GM12891 (cell line): ENCODE measurements at regions not wholly inside any gene's neighbourhood (a gene's known extent, or its start where the extent isn't known, plus 50 kb on each side); places are given as distances from the start of the nearest gene placed in this dataset.

Source experiments
- DNase-seq: peaks from one replicate; pipeline ENCODE4 v3.0.0; 2011; ENCODE audit warnings: low spot score; ENCODE audit not compliant: insufficient read length
- FAIRE-seq: peaks from 2 replicates; lab custom pipeline; 2011; peaks lifted over from hg19 to GRCh38; lab: Jason Lieb, UNC
- PAX5 ChIP-seq: IDR thresholded peaks from 2 replicates; pipeline ENCODE4 v1.6.1; 2011; ENCODE audit warnings: low read length, moderate library complexity, mild to moderate bottlenecking; ENCODE audit not compliant: insufficient read depth, severe bottlenecking
- POLR2A ChIP-seq: IDR thresholded peaks from 2 replicates; pipeline ENCODE4 v1.6.1; 2011; ENCODE audit warnings: low read depth, low read length, control low read depth
- POLR2AphosphoS5 ChIP-seq: IDR thresholded peaks from 2 replicates; pipeline ENCODE4 v1.6.1; 2011; ENCODE audit warnings: low read depth, low read length, control low read depth
- POU2F2 ChIP-seq: IDR thresholded peaks from 2 replicates; pipeline ENCODE4 v1.6.1; 2011; ENCODE audit warnings: low read depth, mild to moderate bottlenecking, control low read depth, low read length, moderate library complexity
- SPI1 ChIP-seq: IDR thresholded peaks from 2 replicates; pipeline ENCODE4 v1.6.1; 2011; ENCODE audit warnings: low read depth, low read length, control low read depth
- TAF1 ChIP-seq: IDR thresholded peaks from 2 replicates; pipeline ENCODE4 v1.6.1; 2011; ENCODE audit warnings: low read depth, low read length, control low read depth

DNA sequence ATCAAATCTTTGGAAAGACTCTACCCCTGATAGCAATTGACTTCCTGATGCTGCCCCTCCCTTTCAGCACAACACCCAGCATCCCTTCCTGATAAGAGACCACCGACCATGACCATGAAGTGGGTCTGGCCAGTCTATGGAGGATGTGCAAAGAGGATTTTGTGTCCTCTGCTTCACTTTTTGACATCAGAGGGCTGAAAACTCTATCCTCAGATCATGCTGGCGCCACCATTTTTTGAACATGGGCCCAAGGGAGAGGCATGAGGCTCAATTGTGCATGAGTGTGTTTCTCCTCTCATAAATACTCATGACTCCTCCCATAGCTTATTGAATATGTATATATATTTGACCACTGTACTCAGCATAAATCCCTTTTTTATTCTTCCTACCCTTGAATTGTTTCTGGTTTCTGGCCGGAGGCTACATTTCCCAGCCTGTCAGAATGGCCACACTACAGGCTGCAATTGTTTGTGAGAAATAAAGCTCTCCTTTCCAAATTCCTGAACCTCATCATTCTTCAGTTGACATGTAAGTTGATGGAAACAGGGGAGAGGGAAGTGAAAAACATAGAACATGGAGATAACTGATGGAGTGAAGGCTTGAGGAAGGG, 314.1 kb downstream of the MYCN start:
- TF ChIP-seq PAX5 (no peak), POLR2AphosphoS5 (no peak), POU2F2 (no peak), SPI1 (no peak), TAF1 (no peak), POLR2A (no peak)
- FAIRE-seq (no peak), DNase-seq (no peak)

DNA sequence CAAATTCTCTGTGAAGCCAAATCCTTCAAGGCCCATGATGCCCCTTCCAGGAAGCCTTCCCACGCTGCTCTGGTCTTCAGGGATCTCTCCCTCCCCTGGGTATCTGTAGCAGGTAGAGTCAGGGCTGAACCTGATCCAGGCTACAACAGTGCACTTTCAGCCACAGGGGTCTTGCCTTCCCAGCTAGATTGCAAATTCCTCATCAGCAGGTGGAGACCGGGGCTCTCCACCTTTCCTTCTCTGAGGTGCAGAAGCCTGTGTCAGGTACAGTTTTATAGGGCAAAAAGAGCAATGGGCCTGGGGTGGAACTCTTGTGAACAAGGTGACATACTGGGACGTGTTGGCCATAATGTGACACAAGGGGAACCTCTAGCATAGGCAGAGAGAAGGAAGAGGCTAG, 312.9 kb downstream of the MYCN start:
- no peak for DNase-seq
- TF ChIP-seq SPI1, result no peak
- TF ChIP-seq TAF1, result no peak
- no peak for TF ChIP-seq POLR2A
- no peak for TF ChIP-seq PAX5
- no peak for TF ChIP-seq POU2F2
- no peak for TF ChIP-seq POLR2AphosphoS5
- no peak for FAIRE-seq

DNA sequence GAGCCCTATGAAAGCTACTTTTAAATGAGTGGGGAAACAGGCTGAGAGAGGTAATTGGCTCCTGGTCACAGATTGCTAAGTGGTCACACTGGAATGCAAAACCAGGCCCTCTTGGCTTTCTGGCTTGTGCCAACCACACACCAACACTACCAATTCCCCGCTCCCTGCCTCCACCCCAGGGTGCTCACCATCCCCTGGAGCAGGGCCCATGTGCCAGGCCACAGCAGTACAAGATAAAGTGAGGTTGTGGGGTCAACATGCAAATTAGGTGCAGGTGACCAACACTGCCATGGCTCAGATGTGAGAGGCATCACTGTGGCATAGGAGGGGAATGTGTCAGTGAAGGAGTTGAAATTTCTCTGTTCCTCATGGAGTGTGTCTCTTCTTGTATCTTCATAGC, 312.5 kb downstream of the MYCN start:
- FAIRE-seq (no peak), DNase-seq (no peak)
- no peak for TF ChIP-seq PAX5
- no peak for TF ChIP-seq SPI1
- TF ChIP-seq TAF1, result no peak
- no peak for TF ChIP-seq POU2F2
- no peak for TF ChIP-seq POLR2A
- no peak for TF ChIP-seq POLR2AphosphoS5

DNA sequence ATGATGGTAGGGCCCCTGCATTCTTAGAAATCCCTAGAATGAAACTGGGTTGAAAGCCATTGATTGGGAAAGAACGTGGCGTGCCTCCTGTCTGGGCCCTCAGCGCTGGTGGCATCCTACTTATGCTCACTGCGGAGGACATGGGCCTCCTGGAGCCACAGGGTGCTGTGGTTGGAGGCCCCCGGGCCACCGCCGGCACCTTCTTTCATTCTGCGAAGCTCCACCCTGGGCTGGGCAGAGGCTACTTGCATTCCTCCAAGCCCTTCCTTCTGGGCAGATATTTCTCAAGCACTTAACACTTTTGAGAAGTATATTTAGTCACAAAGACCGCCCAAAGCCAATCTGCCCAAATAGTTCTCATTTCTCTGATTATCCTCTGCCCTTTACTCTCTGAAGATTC, 311.9 kb downstream of the MYCN start:
- FAIRE-seq (no peak), DNase-seq (no peak)
- TF ChIP-seq POU2F2, result no peak
- no peak for TF ChIP-seq SPI1
- no peak for TF ChIP-seq POLR2AphosphoS5
- TF ChIP-seq POLR2A, result no peak
- TF ChIP-seq TAF1, result no peak
- TF ChIP-seq PAX5, result no peak

DNA sequence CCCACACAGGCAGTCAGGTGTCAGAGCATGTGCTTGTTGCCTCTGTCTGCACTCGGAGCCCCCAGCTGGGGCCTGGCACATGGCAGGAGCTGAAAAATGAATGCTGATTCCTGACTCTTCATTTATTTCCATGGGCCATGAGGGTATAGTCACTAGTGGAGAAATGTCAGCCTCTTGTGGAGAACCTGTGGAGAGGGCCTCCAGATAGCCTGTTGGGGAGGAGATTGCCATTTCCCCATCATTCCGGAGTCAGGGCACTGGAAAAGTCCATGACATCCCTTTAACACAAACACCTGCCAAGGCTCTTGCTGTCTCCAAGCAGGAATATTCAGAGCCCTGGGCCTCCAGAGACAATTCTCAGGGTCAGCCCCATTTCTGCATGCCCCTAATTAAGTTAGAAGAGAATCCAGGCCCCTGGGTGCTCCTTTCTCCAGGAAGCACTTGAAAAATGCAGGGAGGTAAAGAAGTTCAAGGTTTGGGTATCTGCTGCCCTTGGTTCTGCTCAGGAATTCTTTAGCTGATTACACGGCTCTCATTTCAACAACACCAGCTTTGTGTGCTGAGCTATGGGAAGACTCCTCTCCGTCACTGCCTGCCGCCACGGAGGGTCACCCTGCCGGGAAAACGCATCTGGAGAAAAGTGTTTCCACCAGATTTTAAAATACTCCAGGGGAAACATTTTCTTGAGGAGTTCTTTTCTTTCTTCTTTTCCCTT, 311.3 kb downstream of the MYCN start:
- DNase-seq (no peak), FAIRE-seq (no peak)
- TF ChIP-seq POLR2A, result no peak
- no peak for TF ChIP-seq TAF1
- no peak for TF ChIP-seq PAX5
- no peak for TF ChIP-seq POLR2AphosphoS5
- TF ChIP-seq SPI1, result no peak
- TF ChIP-seq POU2F2, result no peak

DNA sequence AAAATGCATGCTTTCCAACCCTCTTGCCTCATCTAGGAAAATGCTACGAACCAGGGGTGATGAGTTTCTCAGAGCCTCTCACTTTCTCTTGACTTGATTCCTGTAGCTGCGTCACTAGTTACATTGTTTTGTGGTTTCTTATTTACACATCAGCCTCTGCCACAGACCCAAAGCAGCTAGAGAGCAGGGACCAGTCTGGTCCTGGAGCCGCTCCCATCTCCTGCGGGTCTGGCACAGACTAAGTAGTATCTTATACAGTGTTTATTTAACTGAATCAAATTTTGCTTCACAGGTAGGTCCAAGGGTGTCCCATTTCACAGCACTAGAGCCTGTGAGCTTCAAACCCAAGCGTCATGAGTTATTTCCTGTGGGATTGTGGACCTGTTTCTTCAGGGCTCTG, 310.5 kb downstream of the MYCN start:
- DNase-seq, result no peak
- FAIRE-seq, result no peak
- no peak for TF ChIP-seq POLR2A
- no peak for TF ChIP-seq POLR2AphosphoS5
- no peak for TF ChIP-seq SPI1
- TF ChIP-seq TAF1, result no peak
- TF ChIP-seq PAX5, result no peak
- TF ChIP-seq POU2F2, result no peak

DNA sequence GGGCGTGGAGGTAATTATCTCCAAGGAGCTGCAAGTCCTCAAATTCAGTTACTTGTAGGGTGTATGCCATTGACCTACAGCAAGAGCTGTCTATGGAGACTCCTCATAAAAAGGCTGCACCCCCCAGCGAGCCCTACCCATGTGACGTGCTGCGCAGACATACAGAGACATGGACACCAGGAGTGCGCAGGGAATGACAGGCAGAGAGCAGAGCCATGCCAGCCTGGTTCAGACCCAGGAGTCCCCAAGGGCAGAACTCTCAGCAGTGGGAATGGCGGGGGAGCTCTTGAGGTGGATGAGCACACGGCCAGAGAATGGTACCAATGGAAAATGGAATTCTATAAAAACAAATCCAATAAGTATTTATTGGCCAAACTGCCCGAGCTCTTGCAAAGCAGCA, 310.1 kb downstream of the MYCN start:
- DNase-seq, result no peak
- TF ChIP-seq PAX5 (no peak), SPI1 (no peak), TAF1 (no peak), POU2F2 (no peak), POLR2AphosphoS5 (no peak), POLR2A (no peak)
- FAIRE-seq, result no peak

DNA sequence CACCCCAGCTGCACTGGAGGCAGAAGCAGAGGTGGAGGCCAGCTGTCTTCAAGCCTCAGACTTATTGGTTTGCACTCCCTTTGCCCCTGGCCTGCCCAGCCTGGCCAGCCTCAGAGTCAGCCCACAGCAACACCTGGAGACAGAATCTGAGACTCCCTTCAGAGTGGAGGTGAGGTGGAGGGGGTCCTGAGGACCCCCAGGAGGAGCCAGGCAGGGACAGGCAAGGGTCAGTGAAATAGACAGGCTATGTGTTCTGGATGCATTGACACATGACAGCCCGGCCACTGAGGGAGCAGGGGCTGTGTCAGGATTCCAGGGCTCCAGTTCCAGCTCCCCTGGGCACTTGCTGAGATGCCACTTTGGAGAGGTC, 309.7 kb downstream of the MYCN start:
- no peak for TF ChIP-seq POU2F2
- TF ChIP-seq PAX5, result no peak
- TF ChIP-seq POLR2AphosphoS5, result no peak
- no peak for TF ChIP-seq POLR2A
- no peak for TF ChIP-seq SPI1
- no peak for TF ChIP-seq TAF1
- DNase-seq (no peak), FAIRE-seq (no peak)

DNA sequence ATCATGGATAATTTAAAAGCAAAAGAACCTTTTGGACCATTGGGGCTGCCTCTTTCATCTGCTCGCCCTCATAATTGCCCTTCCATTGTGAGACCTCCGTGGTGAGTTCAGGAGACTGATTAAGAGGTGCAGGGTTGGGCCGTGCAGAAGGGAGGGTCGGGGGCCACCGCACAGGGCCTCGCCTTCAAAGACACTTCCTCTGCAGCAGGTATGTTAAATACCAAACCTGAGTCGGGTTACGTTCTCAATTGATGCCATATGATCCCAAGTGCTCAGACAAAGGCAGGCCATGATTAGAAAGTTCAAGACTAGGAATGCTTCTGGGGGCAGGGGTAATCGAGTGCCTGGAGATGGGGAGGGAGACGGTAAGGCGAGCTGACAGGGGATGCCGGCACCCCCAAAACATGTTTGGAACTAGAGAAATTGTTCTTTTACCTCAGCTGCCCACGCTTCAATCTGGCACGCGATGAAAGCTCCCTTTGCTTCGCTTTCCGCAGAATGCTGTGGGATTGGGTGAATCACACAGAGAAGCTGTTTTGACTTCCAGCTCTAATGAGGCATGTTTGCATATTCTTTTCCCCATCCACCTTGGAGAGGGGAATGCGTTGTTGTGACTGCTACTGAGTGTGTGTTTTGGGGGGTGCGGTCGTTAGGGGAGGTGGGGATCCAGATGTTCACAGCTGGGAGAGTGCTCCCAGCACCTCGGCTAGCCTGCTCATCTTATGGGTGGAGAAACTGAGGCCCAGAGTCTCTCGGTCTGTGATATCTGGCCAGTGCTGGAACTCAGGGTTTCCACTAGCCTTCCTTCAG, 309.1 kb downstream of the MYCN start:
- DNase-seq, result no peak
- FAIRE-seq, result no peak
- TF ChIP-seq PAX5, result no peak
- no peak for TF ChIP-seq SPI1
- TF ChIP-seq POLR2AphosphoS5, result no peak
- TF ChIP-seq TAF1, result no peak
- TF ChIP-seq POU2F2, result no peak
- no peak for TF ChIP-seq POLR2A
